Transverse colon (tissue), 4 donors: ENCODE measurements at regions not wholly inside any gene's neighbourhood (a gene's known extent, or its start where the extent isn't known, plus 50 kb on each side); places are given as distances from the start of the nearest gene placed in this dataset.

Experiments
- CTCF ChIP-seq, 5 experiments: fragments of 200-600 bp in 3 of 5; fragments of 450-650 bp in 2 of 5; sonication (generic) in 3 of 5; IDR thresholded peaks; 1 replicate in 2 of 5; 2 replicates in 3 of 5; pipeline ENCODE4 v1.5.1; 2016 to 2017; ENCODE audit warnings: antibody characterized with exemption in 5 of 5, inconsistent platforms in 3 of 5, mild to moderate bottlenecking in 2 of 5, moderate library complexity in 1 of 5
- EP300 ChIP-seq: sonication (generic); formaldehyde crosslinking; IDR thresholded peaks from one replicate; pipeline ENCODE4 v1.6.1; 2017; ENCODE audit warnings: antibody characterized with exemption, low read depth
- POLR2A ChIP-seq: fragments of 450-650 bp; IDR thresholded peaks from one replicate; pipeline ENCODE4 v1.6.1; 2016; ENCODE audit warnings: antibody characterized with exemption, mild to moderate bottlenecking, moderate library complexity
- POLR2AphosphoS5 ChIP-seq, 3 donors: sonication (generic); formaldehyde crosslinking; IDR thresholded peaks; one replicate each; pipeline ENCODE4 v1.6.1; 2016; ENCODE audit warnings: antibody characterized with exemption in 3 of 3

- TF ChIP-seq CTCF (IDR thresholded peaks at IDR 0.05) (no peak), POLR2A (no peak), EP300 (no peak), POLR2AphosphoS5 (IDR thresholded peaks at IDR 0.05) (no peak)
Observed at GRCh38 chr7:22949944-22950343, 64.0 kb downstream of the HYCC1 start.
